CD4-positive, alpha-beta memory T cell (primary cell): ENCODE measurements at regions not wholly inside any gene's neighbourhood (a gene's known extent, or its start where the extent isn't known, plus 50 kb on each side); places are given as distances from the start of the nearest gene placed in this dataset.

Experiments
- CTCF ChIA-PET: fragments of 350-600 bp; sonication (Branson Sonifier 250); formaldehyde crosslinking; loops from one replicate; lab custom pipeline; 2021; ENCODE audit warnings: inconsistent platforms; ENCODE audit not compliant: partially characterized antibody; lab: Charles Lee
- POLR2A ChIA-PET: fragments of 350-600 bp; sonication (Branson Sonifier 250); formaldehyde crosslinking; loops from one replicate; lab custom pipeline; 2021; ENCODE audit not compliant: partially characterized antibody; lab: Charles Lee
- DNase-seq, 5 donors: peaks; one replicate each; pipeline versions ENCODE4 v3.0.0 to v3.0.0-alpha.2; 2020 to 2022; ENCODE audit warnings: mixed read lengths in 1 of 5
- H3K27ac ChIP-seq: one replicate; pipeline ENCODE4 v1.7.0; 2013; ENCODE audit warnings: low read depth, low read length
- H3K27me3 ChIP-seq: 2 replicates; pipeline ENCODE4 v1.7.0; 2013; ENCODE audit warnings: mild to moderate bottlenecking, low read length, moderate library complexity; ENCODE audit not compliant: insufficient read depth
- H3K36me3 ChIP-seq: 2 replicates; pipeline ENCODE4 v1.7.0; 2013; ENCODE audit warnings: mild to moderate bottlenecking, low read length, moderate library complexity; ENCODE audit not compliant: insufficient read depth
- H3K4me1 ChIP-seq: 2 replicates; pipeline ENCODE4 v1.7.0; 2013; ENCODE audit warnings: mild to moderate bottlenecking, low read length, moderate library complexity; ENCODE audit not compliant: insufficient read depth
- H3K4me3 ChIP-seq, 2 donors: one replicate each; pipeline ENCODE4 v1.7.0; 2013; ENCODE audit warnings: low read length in 2 of 2, mild to moderate bottlenecking in 1 of 2
- H3K9me3 ChIP-seq, 2 donors: one replicate each; pipeline ENCODE4 v1.7.0; 2013; ENCODE audit warnings: low read length in 2 of 2, control low read depth in 1 of 2; ENCODE audit not compliant: control insufficient read depth in 1 of 2
- H3K27ac Mint-ChIP-seq, 7 donors: one replicate each; pipeline ENCODE4 v1.8.0; 2020 to 2021; ENCODE audit warnings: mixed read lengths in 7 of 7, mild to moderate bottlenecking in 6 of 7, inconsistent platforms in 3 of 7, moderate library complexity in 3 of 7
- H3K27me3 Mint-ChIP-seq, 2 donors: one replicate each; pipeline ENCODE4 v1.8.0; 2020 to 2021; ENCODE audit warnings: mixed read lengths in 2 of 2
- H3K36me3 Mint-ChIP-seq, 2 donors: one replicate each; pipeline ENCODE4 v1.8.0; 2020 to 2021; ENCODE audit warnings: mixed read lengths in 2 of 2, inconsistent platforms in 1 of 2, mild to moderate bottlenecking in 1 of 2
- H3K4me1 Mint-ChIP-seq, 4 donors: one replicate each; pipeline ENCODE4 v1.8.0; 2020 to 2021; ENCODE audit warnings: mixed read lengths in 4 of 4, mild to moderate bottlenecking in 1 of 4
- H3K4me3 Mint-ChIP-seq, 8 donors: one replicate each; pipeline ENCODE4 v1.8.0; 2020 to 2021; ENCODE audit warnings: mixed read lengths in 8 of 8, mild to moderate bottlenecking in 7 of 8, moderate library complexity in 6 of 8, inconsistent platforms in 3 of 8
- H3K9me3 Mint-ChIP-seq, 8 donors: one replicate each; pipeline ENCODE4 v1.8.0; 2020 to 2021; ENCODE audit warnings: mixed read lengths in 8 of 8, mild to moderate bottlenecking in 5 of 8, inconsistent platforms in 3 of 8, moderate library complexity in 1 of 8
- intact Hi-C: fragments of 100-400 bp; cut with micrococcal nuclease; formaldehyde crosslinking; loops from one replicate; pipeline ENCODE4 v1.15.1; 2023

DNA sequence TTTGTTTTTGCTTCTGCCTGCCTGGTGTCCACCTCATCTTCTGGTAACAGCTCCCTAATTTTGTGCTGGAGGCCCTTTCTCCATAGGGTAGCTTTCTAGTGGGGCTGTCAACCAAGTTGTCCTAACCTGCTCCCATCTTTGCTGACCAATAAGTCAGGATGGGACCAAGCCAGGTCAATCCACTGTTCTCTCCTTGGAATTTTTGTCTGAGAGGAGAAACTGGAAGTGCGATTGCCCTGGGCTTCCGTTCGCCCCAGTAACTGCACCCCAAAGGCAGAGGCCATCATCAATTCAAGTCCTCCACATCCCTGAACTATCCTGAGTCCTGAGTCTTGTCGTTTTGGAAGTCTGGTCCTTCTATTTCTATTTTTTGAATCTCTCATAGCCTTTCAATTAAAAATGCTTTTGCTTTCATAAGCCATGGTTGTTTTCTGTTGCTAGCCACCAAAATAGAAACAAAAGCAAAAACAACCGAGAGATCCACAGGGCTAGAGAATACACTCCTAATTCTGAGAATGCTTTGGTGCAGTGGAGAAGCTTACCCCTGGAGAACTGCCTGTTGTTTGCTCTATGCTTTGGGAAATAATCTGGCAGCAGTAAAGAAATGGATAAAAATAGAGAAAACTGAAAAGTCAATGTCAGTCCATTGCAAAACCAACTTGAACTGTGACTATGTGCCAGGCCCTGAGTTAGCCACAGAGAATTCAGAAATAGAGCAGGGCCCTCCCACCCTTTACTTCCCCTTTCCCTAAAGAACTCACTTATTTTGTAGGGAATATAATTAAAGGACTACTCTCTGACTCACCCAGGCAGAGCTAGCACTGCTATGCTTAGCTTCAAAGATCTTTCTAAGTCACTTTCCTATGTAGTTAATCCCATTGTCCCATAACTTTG lies 368.1 kb downstream of the CXCL12 start:
- Histone ChIP-seq H3K27ac (no peak overlapping the region), H3K4me3 (no peak overlapping the region), H3K36me3 (no peaks in the 10 kb centered on the region), H3K4me1 (no peaks in the 10 kb centered on the region), H3K9me3 (no peaks in the 10 kb centered on the region), H3K27me3 (no peaks in the 10 kb centered on the region)
- Mint-ChIP-seq H3K36me3 (no peaks in the 10 kb centered on the region), H3K9me3 (no peaks in the 10 kb centered on the region), H3K4me3 (no peak overlapping the region), H3K27me3 (peaks cover 2 to 7% of the 10 kb centered on the region in 2 donors), H3K4me1 (no peaks in the 10 kb centered on the region), H3K27ac (no peak overlapping the region)
- intact Hi-C loops: no loop called here
- CTCF ChIA-PET: no interaction called here
- POLR2A ChIA-PET: no interaction called here
- DNase-seq: no peak

DNA sequence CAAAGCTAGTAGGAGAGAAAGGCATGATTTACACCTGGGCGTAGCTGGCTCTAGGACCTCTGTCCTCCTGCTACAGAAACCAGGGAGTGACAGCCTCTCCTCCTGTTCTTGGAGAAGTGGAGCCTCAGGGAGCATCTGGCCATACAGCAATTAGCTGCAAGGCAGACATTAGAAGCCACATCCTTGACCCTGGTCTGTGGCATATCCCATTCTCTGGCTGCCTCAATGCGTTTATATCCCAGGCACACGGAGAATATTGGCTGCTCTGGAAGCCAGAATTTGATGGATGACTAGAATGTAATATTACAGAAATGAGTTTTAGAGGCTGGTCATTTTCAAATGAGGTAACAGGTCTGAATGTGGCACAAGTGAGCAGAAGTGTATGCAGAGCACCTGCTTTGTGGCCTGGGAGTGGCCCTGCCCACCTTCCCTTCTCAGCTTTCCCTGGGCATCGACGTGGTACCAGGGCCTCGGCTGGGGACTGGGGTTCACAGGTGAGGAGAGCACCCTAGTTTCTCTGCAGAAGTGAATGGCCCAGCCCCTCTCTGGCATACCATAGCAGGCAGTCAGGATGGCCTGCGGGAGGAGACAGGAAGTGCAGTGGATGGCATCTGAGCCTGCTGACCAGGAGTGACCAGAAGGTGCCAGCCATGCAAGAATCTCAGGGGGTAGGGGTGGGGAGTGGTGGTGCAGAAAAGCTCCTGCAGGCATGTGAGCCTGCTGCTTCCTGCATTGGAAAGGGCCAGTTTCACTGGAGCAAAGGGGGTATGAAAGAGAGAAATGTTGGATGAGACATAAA lies 367.2 kb upstream of the ZNF32 start:
- Histone ChIP-seq H3K4me3 (no peak overlapping the region), H3K9me3 (no peaks in the 10 kb centered on the region), H3K27ac (no peak overlapping the region), H3K36me3 (no peaks in the 10 kb centered on the region), H3K27me3 (no peaks in the 10 kb centered on the region), H3K4me1 (no peaks in the 10 kb centered on the region)
- CTCF ChIA-PET: interaction anchor here (1.2 kb wide), 1 partner anchor 15 kb away, joined by 3 read pairs; no protein-coding TSS in a partner anchor
- no peak overlapping the region for H3K27ac Mint-ChIP-seq
- H3K9me3 Mint-ChIP-seq: no peaks in the 10 kb centered on the region
- H3K36me3 Mint-ChIP-seq: no peaks in the 10 kb centered on the region
- H3K4me3 Mint-ChIP-seq: no peak overlapping the region
- no peaks in the 10 kb centered on the region for H3K4me1 Mint-ChIP-seq
- peaks cover 2 to 7% of the 10 kb centered on the region in 2 donors for H3K27me3 Mint-ChIP-seq
- no peak for DNase-seq
- intact Hi-C loops: no loop called here
- POLR2A ChIA-PET: no interaction called here

DNA sequence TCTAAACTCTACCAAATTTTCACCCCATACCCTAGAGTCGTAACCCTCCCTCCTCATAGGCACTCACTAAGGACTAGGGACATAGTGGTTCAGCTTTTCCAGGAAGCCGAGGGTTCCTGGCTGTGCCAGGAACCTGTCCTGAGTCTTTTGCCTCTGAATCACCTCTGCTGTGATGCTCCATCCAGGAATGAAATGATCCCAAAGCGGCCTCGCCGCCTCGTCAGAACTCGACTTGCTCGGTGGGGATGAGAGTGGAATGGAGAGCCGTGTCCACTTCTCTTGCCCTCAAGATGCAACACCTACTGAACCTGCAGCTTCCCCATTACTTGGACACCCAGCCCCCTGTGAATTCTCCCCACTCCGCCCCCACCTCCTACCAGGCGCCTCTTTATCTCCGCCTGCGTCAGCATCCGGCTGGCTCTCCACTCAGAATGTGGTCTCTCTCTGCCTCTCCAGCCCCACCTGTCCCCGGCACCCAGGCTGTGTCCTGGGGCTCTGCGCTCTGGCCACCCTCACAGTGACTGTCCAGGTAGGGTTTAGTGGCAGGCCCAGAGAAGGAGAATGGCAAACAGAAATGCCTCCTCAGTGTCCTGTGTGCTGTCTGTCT lies 366.1 kb upstream of the ZNF32 start:
- CTCF ChIA-PET: interaction anchor here (1.2 kb wide), 1 partner anchor 14 kb away, joined by 3 read pairs; no protein-coding TSS in a partner anchor
- Histone ChIP-seq H3K9me3 (no peaks in the 10 kb centered on the region), H3K4me1 (no peaks in the 10 kb centered on the region), H3K27ac (no peak overlapping the region), H3K4me3 (no peak overlapping the region), H3K36me3 (no peaks in the 10 kb centered on the region), H3K27me3 (no peaks in the 10 kb centered on the region)
- Mint-ChIP-seq H3K36me3 (no peaks in the 10 kb centered on the region), H3K4me3 (no peak overlapping the region), H3K9me3 (no peaks in the 10 kb centered on the region), H3K27me3 (peaks cover 2 to 7% of the 10 kb centered on the region in 2 donors), H3K27ac (no peak overlapping the region), H3K4me1 (no peaks in the 10 kb centered on the region)
- POLR2A ChIA-PET: no interaction called here
- intact Hi-C loops: no loop called here
- no peak for DNase-seq

DNA sequence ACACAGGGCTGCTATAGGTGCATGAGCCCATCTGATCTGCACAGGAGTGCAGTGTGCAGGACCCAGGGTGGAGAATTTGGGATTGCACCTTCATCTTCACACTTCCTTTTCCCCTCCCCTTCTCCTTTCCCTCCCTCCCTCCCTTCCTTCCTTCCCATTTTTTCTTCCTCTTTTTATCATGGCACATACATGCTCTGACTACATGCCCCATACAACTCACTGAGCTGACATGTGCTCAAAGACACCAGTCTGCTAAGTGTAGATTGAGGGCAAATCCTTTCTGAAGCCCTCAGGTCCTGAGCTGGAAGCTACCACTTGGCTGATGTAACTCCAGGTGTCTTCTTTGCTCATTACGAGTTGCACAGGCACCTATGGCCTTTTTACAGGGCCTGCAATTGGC lies 365.3 kb upstream of the ZNF32 start:
- Histone ChIP-seq H3K27ac (no peak overlapping the region), H3K4me1 (no peaks in the 10 kb centered on the region), H3K4me3 (no peak overlapping the region), H3K27me3 (no peaks in the 10 kb centered on the region), H3K9me3 (no peaks in the 10 kb centered on the region), H3K36me3 (no peaks in the 10 kb centered on the region)
- no peaks in the 10 kb centered on the region for H3K4me1 Mint-ChIP-seq
- ChIA-PET CTCF (no interaction called here), POLR2A (no interaction called here)
- H3K27me3 Mint-ChIP-seq: peaks cover 2 to 7% of the 10 kb centered on the region in 2 donors
- no peaks in the 10 kb centered on the region for H3K36me3 Mint-ChIP-seq
- no peaks in the 10 kb centered on the region for H3K9me3 Mint-ChIP-seq
- intact Hi-C loops: no loop called here
- DNase-seq: no peak
- H3K4me3 Mint-ChIP-seq: no peak overlapping the region
- no peak overlapping the region for H3K27ac Mint-ChIP-seq

DNA sequence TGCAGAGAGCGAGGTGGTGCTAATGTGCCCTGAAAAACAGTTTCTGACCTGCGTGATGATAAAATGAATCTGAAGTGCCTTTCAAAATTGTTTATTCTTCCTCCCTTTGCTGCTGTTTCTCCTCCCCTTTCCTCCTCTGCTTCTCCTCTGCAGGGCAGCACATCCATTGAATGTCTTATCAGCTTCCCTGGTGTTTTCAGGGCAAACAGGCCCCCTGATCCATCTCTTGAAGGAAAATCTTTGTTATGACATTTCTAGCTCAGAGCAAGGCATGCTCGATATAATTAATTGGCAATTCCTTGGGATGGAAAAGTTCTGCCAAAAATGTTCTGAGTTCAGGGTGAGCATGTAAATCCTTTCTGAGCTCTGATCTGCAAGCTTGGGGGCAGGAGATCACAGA lies 364.2 kb upstream of the ZNF32 start:
- Histone ChIP-seq H3K27me3 (no peaks in the 10 kb centered on the region), H3K9me3 (no peaks in the 10 kb centered on the region), H3K4me3 (no peak overlapping the region), H3K27ac (no peak overlapping the region), H3K4me1 (no peaks in the 10 kb centered on the region), H3K36me3 (no peaks in the 10 kb centered on the region)
- DNase-seq: no peak
- intact Hi-C loops: no loop called here
- Mint-ChIP-seq H3K27ac (peak overlapping the region in 1 of 7 donors; percentile 44), H3K27me3 (peaks cover 2 to 7% of the 10 kb centered on the region in 2 donors), H3K36me3 (no peaks in the 10 kb centered on the region), H3K9me3 (no peaks in the 10 kb centered on the region), H3K4me1 (no peaks in the 10 kb centered on the region), H3K4me3 (no peak overlapping the region)
- ChIA-PET POLR2A (no interaction called here), CTCF (no interaction called here)

DNA sequence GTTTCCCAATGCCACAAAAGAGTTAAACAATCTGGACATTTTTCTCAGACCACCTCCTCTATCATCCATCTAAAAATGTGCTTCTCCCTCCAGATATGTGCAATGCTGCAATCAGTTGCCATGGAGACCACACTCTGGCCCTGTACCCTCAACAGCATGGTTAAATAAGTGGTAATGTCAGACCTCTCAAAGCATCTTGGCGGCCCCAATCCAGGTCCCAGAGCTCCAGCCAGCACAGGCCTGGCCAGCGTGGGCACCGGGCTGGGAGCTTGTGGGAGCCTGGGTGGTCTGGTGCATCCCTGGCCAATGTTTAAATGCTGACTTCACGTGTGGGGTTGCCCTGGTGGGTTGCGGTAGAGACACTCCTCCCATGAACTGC lies 362.9 kb upstream of the ZNF32 start:
- Histone ChIP-seq H3K4me3 (no peak overlapping the region), H3K27me3 (no peaks in the 10 kb centered on the region), H3K36me3 (no peaks in the 10 kb centered on the region), H3K4me1 (no peaks in the 10 kb centered on the region), H3K27ac (no peak overlapping the region), H3K9me3 (no peaks in the 10 kb centered on the region)
- intact Hi-C loops: no loop called here
- ChIA-PET CTCF (interaction anchor here (2.5 kb wide), 1 partner anchor 321 kb away, joined by 8 read pairs; no protein-coding TSS in a partner anchor), POLR2A (no interaction called here)
- Mint-ChIP-seq H3K27me3 (peaks cover under 1 to 6% of the 10 kb centered on the region in 2 donors), H3K4me3 (no peak overlapping the region), H3K27ac (no peak overlapping the region), H3K9me3 (peaks cover 0 to 3% (median 0%) of the 10 kb centered on the region in 8 donors), H3K36me3 (no peaks in the 10 kb centered on the region), H3K4me1 (no peaks in the 10 kb centered on the region)
- DNase-seq: no peak
